AG09309 (cell line): ENCODE measurements at regions not wholly inside any gene's neighbourhood (a gene's known extent, or its start where the extent isn't known, plus 50 kb on each side); places are given as distances from the start of the nearest gene placed in this dataset.

Experiments
- DNase-seq: peaks from one replicate; pipeline ENCODE4 v3.0.0-alpha.2; 2010; ENCODE audit warnings: low read depth
- H3K4me3 ChIP-seq: 2 replicates; pipeline ENCODE4 v1.5.1; 2011; ENCODE audit warnings: mild to moderate bottlenecking, low read depth, low read length, moderate library complexity; ENCODE audit not compliant: control insufficient read depth
- TF ChIP-seq, protein P1 (sequence below): IDR thresholded peaks from 2 replicates; pipeline ENCODE4 v1.5.1; 2011; ENCODE audit warnings: mild to moderate bottlenecking, low read depth, low read length, inconsistent platforms; ENCODE audit not compliant: insufficient read depth, control insufficient read depth; ENCODE audit errors: missing control alignments

GRCh38 chr6:21798468-21798867 lies 204.9 kb downstream of the SOX4 start:
- TF ChIP-seq, protein P1, sequence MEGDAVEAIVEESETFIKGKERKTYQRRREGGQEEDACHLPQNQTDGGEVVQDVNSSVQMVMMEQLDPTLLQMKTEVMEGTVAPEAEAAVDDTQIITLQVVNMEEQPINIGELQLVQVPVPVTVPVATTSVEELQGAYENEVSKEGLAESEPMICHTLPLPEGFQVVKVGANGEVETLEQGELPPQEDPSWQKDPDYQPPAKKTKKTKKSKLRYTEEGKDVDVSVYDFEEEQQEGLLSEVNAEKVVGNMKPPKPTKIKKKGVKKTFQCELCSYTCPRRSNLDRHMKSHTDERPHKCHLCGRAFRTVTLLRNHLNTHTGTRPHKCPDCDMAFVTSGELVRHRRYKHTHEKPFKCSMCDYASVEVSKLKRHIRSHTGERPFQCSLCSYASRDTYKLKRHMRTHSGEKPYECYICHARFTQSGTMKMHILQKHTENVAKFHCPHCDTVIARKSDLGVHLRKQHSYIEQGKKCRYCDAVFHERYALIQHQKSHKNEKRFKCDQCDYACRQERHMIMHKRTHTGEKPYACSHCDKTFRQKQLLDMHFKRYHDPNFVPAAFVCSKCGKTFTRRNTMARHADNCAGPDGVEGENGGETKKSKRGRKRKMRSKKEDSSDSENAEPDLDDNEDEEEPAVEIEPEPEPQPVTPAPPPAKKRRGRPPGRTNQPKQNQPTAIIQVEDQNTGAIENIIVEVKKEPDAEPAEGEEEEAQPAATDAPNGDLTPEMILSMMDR: no peak
- no peak overlapping the region for H3K4me3 ChIP-seq
- no peak for DNase-seq

- H3K4me3 ChIP-seq: no peak overlapping the region
- no peak for DNase-seq
- TF ChIP-seq, protein P1: no peak
These were observed 206.8 kb downstream of the SOX4 start for GRCh38 chr6:21800330-21800729.

DNA sequence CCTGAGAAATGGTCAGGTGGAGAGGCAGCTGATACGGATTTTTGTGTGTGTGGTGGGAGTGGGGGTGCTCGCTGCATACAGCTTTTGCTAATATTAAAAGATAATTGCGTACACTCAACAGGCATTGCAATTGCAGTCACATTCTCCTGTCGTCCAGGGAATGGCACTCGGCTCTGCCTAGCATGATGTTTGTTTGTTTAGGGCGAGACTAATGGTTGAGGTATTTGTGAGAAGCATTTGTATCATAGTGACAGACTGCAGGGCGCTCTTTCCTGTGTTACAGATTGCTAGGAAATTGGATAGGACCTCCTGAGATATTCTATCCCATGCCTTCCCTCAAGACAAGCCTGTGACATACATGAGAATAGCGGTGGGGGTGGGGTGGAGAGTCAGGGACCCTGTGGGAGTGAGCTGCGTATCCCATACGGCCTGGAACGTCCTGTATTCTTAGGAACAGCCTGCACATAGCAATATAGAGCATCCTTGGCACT lies 207.4 kb downstream of the SOX4 start:
- TF ChIP-seq, protein P1: no peak
- no peak for DNase-seq
- no peak overlapping the region for H3K4me3 ChIP-seq

DNA sequence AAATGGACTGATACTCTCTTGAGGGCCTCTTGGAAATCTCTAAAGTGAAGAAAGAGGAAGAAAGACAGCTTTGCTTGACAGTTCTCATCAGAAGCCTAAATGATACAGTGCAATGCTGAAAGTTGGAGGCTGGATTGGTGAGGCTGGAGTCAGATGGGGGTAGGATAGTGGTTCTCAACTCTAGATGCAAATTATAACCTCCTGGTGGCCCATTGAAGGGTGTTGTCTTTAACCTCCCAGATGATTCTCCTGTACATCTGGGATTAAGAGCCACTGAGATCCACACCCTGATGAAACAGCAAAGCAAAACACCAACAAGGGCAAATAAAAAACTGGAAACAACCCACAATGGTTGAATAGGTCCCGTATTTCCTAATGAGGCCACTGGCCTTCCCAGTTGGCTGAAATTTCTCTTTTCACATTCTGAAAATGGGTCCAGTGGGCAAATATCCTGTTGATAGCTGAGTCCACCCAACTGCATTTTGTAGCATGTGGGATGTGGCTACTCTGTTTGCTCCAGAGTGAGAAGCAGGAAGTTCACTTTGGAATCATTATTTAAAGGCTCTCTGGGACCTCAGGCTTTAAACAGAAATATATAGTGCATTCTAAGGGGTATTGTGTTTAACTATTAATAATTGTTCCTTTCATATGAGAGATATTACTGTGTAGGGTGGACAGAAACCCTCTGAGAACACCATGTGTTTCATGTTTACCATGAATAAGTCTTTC lies 208.1 kb downstream of the SOX4 start:
- TF ChIP-seq, protein P1: no peak
- no peak overlapping the region for H3K4me3 ChIP-seq
- no peak for DNase-seq

DNA sequence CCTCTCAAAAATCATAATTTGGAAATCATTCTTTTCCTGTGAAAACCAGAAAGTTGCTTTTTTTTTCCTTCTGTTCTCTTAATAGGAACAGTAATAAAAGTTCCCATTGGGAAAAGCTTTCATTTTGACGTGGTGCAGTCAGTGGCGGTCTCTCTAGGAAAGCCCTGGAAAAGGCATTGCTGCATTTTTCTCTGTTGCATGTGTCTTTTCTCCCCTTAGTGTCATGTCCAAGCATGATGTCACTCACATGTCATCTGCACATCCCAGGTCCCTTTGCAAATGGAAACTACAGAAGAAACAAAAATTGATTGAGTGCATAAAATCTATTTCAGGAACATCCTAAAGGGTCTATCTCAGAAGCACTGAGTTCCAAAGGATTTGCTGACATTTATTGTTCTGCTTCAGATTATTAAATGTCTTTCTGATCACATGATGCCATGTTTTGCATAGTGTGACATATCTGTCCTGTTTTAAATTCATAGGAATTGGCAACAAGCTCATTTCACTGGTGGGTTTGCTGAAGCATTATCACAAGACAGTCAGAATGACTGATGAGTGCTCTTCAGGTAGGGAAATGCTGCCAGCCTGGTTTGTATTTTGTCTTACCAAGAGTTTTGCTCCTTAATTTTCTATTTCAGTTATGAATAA lies 208.7 kb downstream of the SOX4 start:
- TF ChIP-seq, protein P1: no peak
- DNase-seq: no peak
- H3K4me3 ChIP-seq: no peak overlapping the region

DNA sequence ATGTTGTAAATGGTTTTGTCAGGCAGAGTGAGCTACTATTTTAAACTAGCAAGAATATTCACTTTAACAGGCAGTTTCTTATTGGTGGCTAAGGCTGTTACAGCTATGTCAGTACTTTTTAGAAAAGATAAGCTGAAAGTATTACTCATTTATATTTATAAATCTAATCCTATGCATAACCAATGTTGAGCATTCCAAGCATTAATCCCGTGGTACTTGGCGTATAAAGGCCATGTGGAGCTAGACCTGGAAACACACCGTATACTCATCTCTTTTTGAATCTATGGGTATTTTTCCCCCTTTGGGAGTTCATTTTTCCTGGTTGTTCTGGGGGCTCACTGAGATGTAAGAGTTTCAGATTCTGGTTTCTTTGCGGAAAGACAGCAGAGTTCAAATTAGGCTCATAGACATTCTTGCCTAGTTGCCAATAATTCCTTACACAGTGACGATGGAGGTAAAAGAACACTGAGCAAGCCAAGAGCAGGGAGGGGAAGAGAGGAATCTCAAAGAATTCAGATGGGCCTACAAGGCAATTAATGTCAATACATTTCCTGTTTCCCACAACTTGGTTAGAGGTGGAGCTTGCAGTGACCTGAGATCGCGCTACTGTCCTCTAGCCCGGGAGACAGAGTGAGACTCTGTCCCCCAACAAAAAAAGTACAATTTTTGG lies 211.5 kb downstream of the SOX4 start:
- no peak overlapping the region for H3K4me3 ChIP-seq
- TF ChIP-seq, protein P1: no peak
- no peak for DNase-seq
